Left ventricle myocardium inferior (tissue), 1 donor: ENCODE measurements at regions not wholly inside any gene's neighbourhood (a gene's known extent, or its start where the extent isn't known, plus 50 kb on each side); places are given as distances from the start of the nearest gene placed in this dataset.

ENCODE experiments used
- DNase-seq: peaks from one replicate; pipeline ENCODE4 v3.0.0-alpha.2; 2020
- H3K27ac ChIP-seq: fragments of 200-600 bp; replicated peaks from 2 replicates; pipeline ENCODE4 v1.8.0; 2021
- H3K27me3 ChIP-seq: fragments of 200-600 bp; 2 replicates; pipeline ENCODE4 v1.8.0; 2021; ENCODE audit warnings: low read depth
- H3K36me3 ChIP-seq: fragments of 200-600 bp; 2 replicates; pipeline ENCODE4 v1.8.0; 2021
- H3K4me1 ChIP-seq: fragments of 200-600 bp; 2 replicates; pipeline ENCODE4 v1.8.0; 2021
- H3K4me3 ChIP-seq: fragments of 200-600 bp; 2 replicates; pipeline ENCODE4 v1.8.0; 2021; ENCODE audit warnings: mild to moderate bottlenecking, moderate library complexity
- H3K9me3 ChIP-seq: fragments of 200-600 bp; replicated peaks from 2 replicates; pipeline ENCODE4 v1.8.0; 2021
- CTCF ChIP-seq: fragments of 200-600 bp; IDR thresholded peaks from 2 replicates; pipeline ENCODE4 v1.8.0; 2021; ENCODE audit warnings: antibody characterized with exemption, mild to moderate bottlenecking, borderline replicate concordance
- intact Hi-C: fragments of 100-400 bp; cut with micrococcal nuclease; formaldehyde crosslinking; loops from one replicate; pipeline ENCODE4 v1.11.0; 2022
- donor health status: DM: no; HTN: yes; CAD: no; lungs with severe emphysema.

GRCh38 chr7:20895563-20895962 is 108.9 kb upstream of the SP8 start:
- H3K36me3 ChIP-seq, result no peaks in the 10 kb centered on the region
- H3K27me3 ChIP-seq, result no peaks in the 10 kb centered on the region
- no peak for TF ChIP-seq CTCF
- no peaks in the 10 kb centered on the region for H3K4me1 ChIP-seq
- intact Hi-C loops, result no loop called here
- no peak overlapping the region for H3K27ac ChIP-seq
- H3K9me3 ChIP-seq, result peaks cover 4% of the 10 kb centered on the region
- H3K4me3 ChIP-seq, result no peak overlapping the region
- no peak for DNase-seq

DNA sequence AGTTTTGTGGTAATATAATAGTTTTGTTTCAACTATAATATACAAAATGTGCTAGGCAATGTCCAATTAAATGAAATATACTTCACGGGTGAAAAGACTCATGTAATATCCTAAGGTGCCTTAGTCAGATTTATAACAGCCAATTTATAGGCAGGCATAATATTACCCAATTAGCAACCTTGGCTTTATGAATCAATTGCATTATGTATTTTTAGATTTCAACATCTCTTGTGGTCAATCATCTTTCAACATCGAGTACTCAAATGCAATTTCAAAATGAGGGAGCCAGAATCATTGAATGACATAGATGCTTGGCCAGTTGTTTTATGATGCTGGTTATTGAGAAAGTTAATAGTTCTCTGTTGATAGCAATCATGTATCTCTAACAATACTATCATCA is 110.3 kb upstream of the SP8 start:
- no peaks in the 10 kb centered on the region for H3K4me1 ChIP-seq
- intact Hi-C loops, result no loop called here
- H3K9me3 ChIP-seq, result peaks cover 17% of the 10 kb centered on the region
- H3K36me3 ChIP-seq, result no peaks in the 10 kb centered on the region
- TF ChIP-seq CTCF, result no peak
- no peaks in the 10 kb centered on the region for H3K27me3 ChIP-seq
- no peak overlapping the region for H3K4me3 ChIP-seq
- no peak for DNase-seq
- no peak overlapping the region for H3K27ac ChIP-seq

DNA sequence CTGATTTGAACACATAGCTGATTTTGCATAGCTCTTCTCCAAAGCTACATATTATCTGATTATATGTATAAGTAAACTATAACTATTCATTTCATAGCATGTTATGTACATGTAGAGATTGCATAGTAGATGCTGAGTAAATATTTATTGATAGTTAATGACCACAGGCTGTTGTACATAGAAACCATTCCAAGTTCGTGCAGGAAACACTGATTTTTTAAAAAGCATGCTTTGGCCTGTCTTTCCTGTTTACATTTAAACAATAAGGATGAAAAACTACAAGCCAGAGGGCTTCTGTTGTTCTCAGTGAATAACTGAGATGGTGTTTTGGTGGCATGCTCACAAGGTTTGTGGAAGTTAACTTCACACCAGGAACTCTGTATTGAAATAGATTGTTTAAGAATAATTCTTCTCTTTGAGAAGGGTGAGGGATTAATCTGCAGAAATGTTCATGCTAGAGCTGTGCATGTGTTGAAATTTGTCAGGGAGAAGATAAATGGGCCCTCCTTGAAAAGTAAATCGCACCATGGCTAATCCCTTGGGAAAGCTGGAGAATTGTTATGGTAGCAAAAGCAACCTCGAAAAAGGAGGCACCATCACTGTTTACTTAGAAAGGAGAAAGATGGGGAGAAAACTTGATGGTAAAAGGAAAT is 120.2 kb upstream of the SP8 start:
- H3K4me1 ChIP-seq, result no peaks in the 10 kb centered on the region
- H3K27me3 ChIP-seq, result no peaks in the 10 kb centered on the region
- H3K36me3 ChIP-seq, result no peaks in the 10 kb centered on the region
- H3K4me3 ChIP-seq, result no peak overlapping the region
- no peak for DNase-seq
- TF ChIP-seq CTCF, result no peak
- peaks cover 10% of the 10 kb centered on the region for H3K9me3 ChIP-seq
- no peak overlapping the region for H3K27ac ChIP-seq
- intact Hi-C loops, result no loop called here

DNA sequence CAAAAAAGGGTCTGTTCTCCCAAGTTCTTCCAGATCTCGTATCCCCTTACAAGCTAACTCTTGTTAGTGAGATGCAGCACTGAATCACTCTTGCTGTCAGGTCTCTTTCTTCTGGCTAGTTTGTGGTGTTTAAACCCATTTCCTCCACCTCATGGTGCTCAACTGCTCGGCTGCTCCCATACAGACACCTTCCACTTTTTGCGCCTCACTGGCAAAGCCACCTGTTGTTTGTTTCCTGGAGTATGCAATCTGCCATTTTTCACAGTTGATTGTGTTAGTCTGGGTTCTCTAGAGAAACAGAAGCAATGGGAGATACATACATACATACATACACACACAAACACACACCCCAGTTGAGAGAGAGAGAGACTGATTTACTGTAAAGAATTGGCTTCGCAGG is 124.4 kb upstream of the SP8 start:
- Histone ChIP-seq H3K4me3 (no peak overlapping the region), H3K4me1 (no peaks in the 10 kb centered on the region), H3K9me3 (no peaks in the 10 kb centered on the region), H3K27ac (no peak overlapping the region), H3K36me3 (no peaks in the 10 kb centered on the region), H3K27me3 (no peaks in the 10 kb centered on the region)
- intact Hi-C loops, result no loop called here
- TF ChIP-seq CTCF, result no peak
- DNase-seq, result no peak

DNA sequence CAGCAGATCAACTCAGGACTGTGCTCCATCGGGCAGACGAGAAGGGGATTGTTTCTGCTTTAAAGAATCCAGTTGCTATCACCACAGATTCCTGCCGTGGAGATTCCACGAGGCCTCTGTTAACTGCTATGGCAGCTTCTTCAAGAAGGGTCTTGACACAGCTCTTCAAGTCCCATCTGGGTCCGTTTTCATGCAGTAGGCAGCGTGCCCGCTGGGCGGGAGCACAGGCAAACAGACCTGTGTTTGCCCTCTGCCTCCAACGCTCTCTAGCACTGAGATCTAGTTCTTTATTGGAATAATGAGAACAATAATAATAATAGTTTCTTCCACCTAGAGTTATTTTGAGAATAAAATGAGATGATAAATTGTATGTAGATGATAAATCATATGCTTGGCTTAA is 127.2 kb upstream of the SP8 start:
- no peak overlapping the region for H3K4me3 ChIP-seq
- no peak overlapping the region for H3K27ac ChIP-seq
- no peaks in the 10 kb centered on the region for H3K4me1 ChIP-seq
- no peaks in the 10 kb centered on the region for H3K27me3 ChIP-seq
- TF ChIP-seq CTCF, result no peak
- H3K36me3 ChIP-seq, result no peaks in the 10 kb centered on the region
- H3K9me3 ChIP-seq, result no peaks in the 10 kb centered on the region
- intact Hi-C loops, result no loop called here
- no peak for DNase-seq
